Heart right ventricle (tissue), 16 donors: ENCODE measurements at regions not wholly inside any gene's neighbourhood (a gene's known extent, or its start where the extent isn't known, plus 50 kb on each side); places are given as distances from the start of the nearest gene placed in this dataset.

Source experiments
- ATAC-seq, 8 donors: fragments of 200-7000 bp; cut with Tn5 transposase; one replicate each; pipeline ENCODE4 v1.9.1; 2020; ENCODE audit warnings: mild to moderate bottlenecking in 8 of 8, moderate library complexity in 8 of 8, moderate number of reproducible peaks in 1 of 8
- DNase-seq, 2 donors: peaks; one replicate each; pipeline ENCODE4 v3.0.0-alpha.2; 2020
- H3K27ac ChIP-seq, 10 donors: fragments of 200-600 bp; sonication (generic) in 2 of 10; one replicate each; pipeline versions ENCODE4 v1.5.0 to v1.8.0; 2020 to 2022; ENCODE audit warnings: mild to moderate bottlenecking in 3 of 10
- H3K27me3 ChIP-seq, 7 donors: fragments of 200-600 bp; one replicate each; pipeline ENCODE4 v1.8.0; 2021 to 2022; ENCODE audit warnings: mild to moderate bottlenecking in 2 of 7
- H3K36me3 ChIP-seq, 9 donors: fragments of 200-600 bp; sonication (generic) in 1 of 9; one replicate each; pipeline versions ENCODE4 v1.5.0 to v1.8.0; 2020 to 2022; ENCODE audit warnings: mild to moderate bottlenecking in 2 of 9
- H3K4me1 ChIP-seq, 9 donors: fragments of 200-600 bp; sonication (generic) in 1 of 9; one replicate each; pipeline versions ENCODE4 v1.5.0 to v1.8.0; 2020 to 2022; ENCODE audit warnings: mild to moderate bottlenecking in 4 of 9
- H3K4me3 ChIP-seq, 10 donors: fragments of 200-600 bp; sonication (generic) in 2 of 10; one replicate each; pipeline versions ENCODE4 v1.5.0 to v1.8.0; 2020 to 2022; ENCODE audit warnings: mild to moderate bottlenecking in 7 of 10, moderate library complexity in 2 of 10
- H3K9me3 ChIP-seq, 11 donors: fragments of 200-600 bp in 10 of 11; sonication (generic) in 2 of 11; one replicate each; pipeline versions ENCODE4 v1.5.0 to v1.8.0; 2013 to 2022; ENCODE audit warnings: mild to moderate bottlenecking in 2 of 11, control low read depth in 1 of 11, moderate library complexity in 1 of 11
- WGBS, 2 donors: extraction: QIAGEN DNeasy Blood & Tissue Kit; methylation state at CpG; one replicate each; pipeline ENCODE4 v1.1.7; 2013; ENCODE audit warnings: inconsistent platforms in 1 of 2; 5-methylcytosine and 5-hydroxymethylcytosine counted together
- intact Hi-C, 10 donors: fragments of 100-400 bp; cut with DNase I; formaldehyde crosslinking; loops; one replicate each; pipeline versions ENCODE4 v1.11.1 to v1.14.2; 2022
- TF ChIP-seq, protein P1 (sequence below), 9 donors: fragments of 200-600 bp; sonication (generic) in 2 of 9; IDR thresholded peaks; one replicate each; pipeline versions ENCODE4 v1.5.0 to v1.8.0; 2021 to 2022; ENCODE audit warnings: antibody characterized with exemption in 9 of 9, mild to moderate bottlenecking in 5 of 9, moderate library complexity in 1 of 9
- donor health status: Arrhythmogenic right ventricular cardiomyopathy.
- donor health status: ischemic (EF 13 %, LVEDD 7.1; RV severe dilation, severe dysfunction).
- donor health status: healthy with polysubstance abuse.
- donor health status: DM: no; HTN: yes; CAD: no.
- donor health status: DM: no; HTN: no; CAD: no.
- donor health status: ischemic (EF 25% LVEDD 6.9; RV normal size, moderate dysfunction).
- donor health status: ischemic (EF 25% LVEDD 5.7; RV mildly dilated, moderate dysfunction).
- donor health status: healthy.
- donor health status: DM: yes; HTN: yes; CAD: no.
- donor health status: Ischemic cardiomyopathy.
- donor health status: ischemic (EF 35%, LVEDD 5.7; RV mildly dilated, moderate dysfunction).
- donor health status: nonischemic (EF 11% LVEDD 7.7; RV severe dilation, severe dysfunction).
- donor health status: DM: yes; HTN: yes; CAD: no.
- donor health status: PGD.
- donor health status: ischemic (EF 29% LVEDD 5.4; RV normal size, mild dysfunction).
- donor health status: nonischemic (EF 23%, LVEDD 6.1; RV moderate dilation, normal function).

DNA sequence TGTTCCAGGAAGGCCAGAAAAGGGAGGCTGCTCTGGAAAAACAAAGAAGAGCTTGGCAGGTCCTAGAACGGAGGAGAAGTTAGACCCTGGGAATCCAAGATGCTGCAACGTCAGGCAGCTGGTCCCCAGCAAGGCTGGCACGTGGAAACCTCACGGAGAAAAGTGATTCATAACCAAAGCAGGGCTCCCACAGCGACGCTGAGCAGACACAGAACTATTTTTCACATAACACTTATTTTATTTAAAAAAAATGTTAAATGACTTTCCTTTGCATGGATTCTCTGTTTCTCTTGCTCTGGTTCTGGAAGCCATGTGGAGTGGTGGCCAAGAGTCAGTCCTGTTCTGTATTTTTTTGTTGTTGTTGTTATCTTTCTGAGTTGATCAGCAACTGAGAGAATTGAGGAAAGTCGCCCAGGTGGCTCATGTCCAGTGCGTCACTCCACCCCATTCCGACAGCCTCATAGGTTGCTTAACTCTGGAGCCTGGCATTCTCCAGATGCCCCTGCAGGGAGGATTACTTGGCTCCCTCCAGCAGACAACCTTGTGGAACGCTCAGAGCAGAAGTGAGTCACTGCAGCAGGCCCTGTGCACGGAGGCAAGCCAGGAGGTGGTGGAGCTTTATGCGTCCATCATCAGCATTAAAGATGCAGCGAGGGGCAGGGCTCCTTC is 229.9 kb upstream of the HDAC4 start:
- Histone ChIP-seq H3K36me3 (no peaks in the 10 kb centered on the region), H3K27me3 (peaks cover 0 to 22% (median 4%) of the 10 kb centered on the region in 7 donors), H3K27ac (no peak overlapping the region), H3K4me3 (no peak overlapping the region), H3K9me3 (no peaks in the 10 kb centered on the region), H3K4me1 (peaks cover 0 to 4% (median 0%) of the 10 kb centered on the region in 9 donors)
- DNase-seq: no peak
- TF ChIP-seq, protein P1, sequence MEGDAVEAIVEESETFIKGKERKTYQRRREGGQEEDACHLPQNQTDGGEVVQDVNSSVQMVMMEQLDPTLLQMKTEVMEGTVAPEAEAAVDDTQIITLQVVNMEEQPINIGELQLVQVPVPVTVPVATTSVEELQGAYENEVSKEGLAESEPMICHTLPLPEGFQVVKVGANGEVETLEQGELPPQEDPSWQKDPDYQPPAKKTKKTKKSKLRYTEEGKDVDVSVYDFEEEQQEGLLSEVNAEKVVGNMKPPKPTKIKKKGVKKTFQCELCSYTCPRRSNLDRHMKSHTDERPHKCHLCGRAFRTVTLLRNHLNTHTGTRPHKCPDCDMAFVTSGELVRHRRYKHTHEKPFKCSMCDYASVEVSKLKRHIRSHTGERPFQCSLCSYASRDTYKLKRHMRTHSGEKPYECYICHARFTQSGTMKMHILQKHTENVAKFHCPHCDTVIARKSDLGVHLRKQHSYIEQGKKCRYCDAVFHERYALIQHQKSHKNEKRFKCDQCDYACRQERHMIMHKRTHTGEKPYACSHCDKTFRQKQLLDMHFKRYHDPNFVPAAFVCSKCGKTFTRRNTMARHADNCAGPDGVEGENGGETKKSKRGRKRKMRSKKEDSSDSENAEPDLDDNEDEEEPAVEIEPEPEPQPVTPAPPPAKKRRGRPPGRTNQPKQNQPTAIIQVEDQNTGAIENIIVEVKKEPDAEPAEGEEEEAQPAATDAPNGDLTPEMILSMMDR (IDR thresholded peaks at IDR 0.05): no peak
- peak in 2 of 8 donors; percentile 38 to 93 for ATAC-seq
- intact Hi-C loops: no loop called here
- 54 to 61% methylated on average over 13 of the region's 13 CpGs for WGBS, 2 donors

DNA sequence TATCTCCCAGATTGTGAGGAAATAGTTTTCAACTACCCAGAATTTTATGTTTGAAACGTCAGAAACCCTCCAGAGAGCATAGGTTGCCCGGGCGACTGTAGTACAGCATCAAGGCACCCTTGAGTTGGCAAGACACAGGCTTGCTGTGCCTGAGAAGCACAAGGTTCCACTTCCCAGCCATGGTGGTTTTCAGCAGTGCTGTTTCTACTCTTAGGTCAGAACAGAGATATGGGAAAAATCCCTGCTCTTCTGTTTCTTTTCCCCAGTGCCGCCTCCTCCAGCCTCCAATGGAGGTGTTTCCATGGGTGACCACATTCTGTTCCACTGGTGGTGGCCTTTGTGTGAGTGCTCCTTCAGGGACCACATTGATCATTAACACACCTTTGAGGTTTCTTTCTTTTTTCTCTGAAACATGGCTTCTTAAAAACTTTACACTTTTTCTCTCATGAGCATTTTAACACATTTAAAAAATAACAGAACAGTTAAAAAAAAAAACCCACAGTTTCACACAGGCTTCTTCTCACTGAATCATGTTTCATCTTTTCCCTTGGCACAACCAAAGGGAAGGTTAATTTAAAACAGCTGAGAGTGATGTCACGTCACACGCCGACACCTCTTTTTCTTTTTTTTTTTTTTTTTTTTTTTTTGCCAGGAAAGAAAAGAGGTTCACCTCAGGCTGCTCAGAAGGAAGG is 229.3 kb upstream of the HDAC4 start:
- TF ChIP-seq, protein P1 (IDR thresholded peaks at IDR 0.05): no peak
- H3K27me3 ChIP-seq: peaks cover 0 to 25% (median 5%) of the 10 kb centered on the region in 7 donors
- H3K4me3 ChIP-seq: no peak overlapping the region
- intact Hi-C loops: no loop called here
- 74 to 77% methylated on average over 7 of the region's 7 CpGs for WGBS, 2 donors
- DNase-seq (no peak), ATAC-seq (no peak)
- no peak overlapping the region for H3K27ac ChIP-seq
- peaks cover 0 to 4% (median 0%) of the 10 kb centered on the region in 9 donors for H3K4me1 ChIP-seq
- H3K36me3 ChIP-seq: no peaks in the 10 kb centered on the region
- no peaks in the 10 kb centered on the region for H3K9me3 ChIP-seq

DNA sequence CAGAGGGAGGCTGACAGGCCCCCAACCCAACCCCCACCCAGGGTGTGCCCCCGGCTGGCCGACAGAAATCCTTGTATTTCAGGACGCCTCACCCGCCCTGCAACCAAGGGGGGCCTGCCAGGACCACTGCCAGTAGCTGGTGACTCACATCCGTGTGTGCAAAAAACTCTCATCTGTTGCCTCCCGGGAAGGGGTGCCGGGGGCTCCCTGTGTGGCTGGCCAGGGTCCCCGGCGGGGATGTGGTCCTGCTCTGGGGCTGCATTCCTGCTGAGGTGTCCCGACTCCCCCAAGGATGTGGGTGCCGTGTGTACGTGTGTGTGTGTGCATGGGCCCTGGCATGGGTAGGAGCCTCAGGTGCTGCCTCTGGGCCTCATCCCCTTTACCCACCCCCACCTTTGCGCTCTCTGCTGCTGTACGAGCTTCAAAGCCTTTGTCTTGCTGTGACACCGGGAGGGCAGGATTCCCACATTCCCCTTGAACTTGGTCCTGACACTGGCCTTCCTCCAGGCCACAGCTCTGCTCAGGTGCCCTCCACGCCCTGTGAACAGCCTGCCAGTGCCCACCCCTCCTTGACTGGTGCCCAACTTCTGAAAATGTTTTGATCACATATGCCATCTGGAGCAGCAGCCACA is 226.3 kb upstream of the HDAC4 start:
- ATAC-seq (no peak), DNase-seq (no peak)
- no peak overlapping the region for H3K27ac ChIP-seq
- H3K4me3 ChIP-seq: no peak overlapping the region
- peaks cover 0 to 4% (median 0%) of the 10 kb centered on the region in 9 donors for H3K4me1 ChIP-seq
- 73 to 80% methylated on average over 16 of the region's 16 CpGs for WGBS, 2 donors
- H3K36me3 ChIP-seq: no peaks in the 10 kb centered on the region
- TF ChIP-seq, protein P1 (IDR thresholded peaks at IDR 0.05): no peak
- no peaks in the 10 kb centered on the region for H3K9me3 ChIP-seq
- intact Hi-C loops: no loop called here
- peaks cover 0 to 17% (median 5%) of the 10 kb centered on the region in 7 donors for H3K27me3 ChIP-seq

DNA sequence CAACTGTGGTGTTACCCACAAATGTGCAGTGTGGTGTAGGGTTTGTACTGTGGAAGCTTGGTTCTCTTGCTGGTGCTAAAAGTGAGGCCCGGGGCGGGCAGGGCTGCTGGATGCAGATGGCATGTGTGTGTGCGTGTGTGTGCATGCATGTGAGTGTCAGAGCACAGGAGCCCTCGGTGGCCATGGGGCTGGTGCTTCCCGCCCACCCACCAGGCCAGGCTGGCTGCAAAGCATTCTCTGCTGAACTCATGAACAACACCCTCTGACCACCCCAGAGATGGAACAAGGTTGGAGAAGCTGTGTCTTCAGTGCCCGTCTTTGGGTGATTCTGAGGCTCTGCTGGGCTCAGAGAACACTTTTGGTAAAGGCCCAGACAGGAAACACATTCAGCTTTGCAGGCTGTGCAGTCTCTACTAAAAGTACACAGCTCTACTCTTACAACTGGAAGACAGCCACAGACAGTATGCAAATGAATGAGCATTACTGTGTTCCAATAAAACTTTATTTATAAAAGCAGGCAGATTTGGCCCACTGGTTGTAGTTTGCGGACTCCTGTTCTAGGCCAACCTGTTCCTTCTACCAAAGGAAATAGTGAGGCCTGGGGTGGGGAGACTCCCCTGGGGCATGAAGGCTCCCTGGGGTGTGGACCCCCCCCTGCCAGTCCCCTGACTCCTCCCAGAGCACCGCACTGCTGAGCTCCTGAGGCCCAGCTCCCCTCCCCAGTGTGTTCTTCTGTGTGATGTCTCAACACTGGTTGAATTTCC is 225.3 kb upstream of the HDAC4 start:
- WGBS, 2 donors: 90 to 92% methylated on average over 8 of the region's 8 CpGs
- Histone ChIP-seq H3K36me3 (no peaks in the 10 kb centered on the region), H3K4me1 (peaks cover 0 to 4% (median 0%) of the 10 kb centered on the region in 9 donors), H3K27me3 (peaks cover 0 to 20% (median 5%) of the 10 kb centered on the region in 7 donors), H3K4me3 (no peak overlapping the region), H3K9me3 (no peaks in the 10 kb centered on the region), H3K27ac (no peak overlapping the region)
- DNase-seq (no peak), ATAC-seq (peak in 1 of 8 donors; percentile 24)
- intact Hi-C loops: loop anchor here in 1 of 10 donors (2.0 kb wide), 1 partner anchor 39 kb away; no protein-coding TSS in a partner anchor
- TF ChIP-seq, protein P1 (IDR thresholded peaks at IDR 0.05): no peak
